NCI-H1436 treated with DMSO at 0.1 percent for 48 hours (cell line): ENCODE measurements at regions not wholly inside any gene's neighbourhood (a gene's known extent, or its start where the extent isn't known, plus 50 kb on each side); places are given as distances from the start of the nearest gene placed in this dataset.

Experiments
- DNase-seq: peaks from one replicate; lab custom pipeline; 2025; lab: John Stamatoyannopoulos, UW

DNA sequence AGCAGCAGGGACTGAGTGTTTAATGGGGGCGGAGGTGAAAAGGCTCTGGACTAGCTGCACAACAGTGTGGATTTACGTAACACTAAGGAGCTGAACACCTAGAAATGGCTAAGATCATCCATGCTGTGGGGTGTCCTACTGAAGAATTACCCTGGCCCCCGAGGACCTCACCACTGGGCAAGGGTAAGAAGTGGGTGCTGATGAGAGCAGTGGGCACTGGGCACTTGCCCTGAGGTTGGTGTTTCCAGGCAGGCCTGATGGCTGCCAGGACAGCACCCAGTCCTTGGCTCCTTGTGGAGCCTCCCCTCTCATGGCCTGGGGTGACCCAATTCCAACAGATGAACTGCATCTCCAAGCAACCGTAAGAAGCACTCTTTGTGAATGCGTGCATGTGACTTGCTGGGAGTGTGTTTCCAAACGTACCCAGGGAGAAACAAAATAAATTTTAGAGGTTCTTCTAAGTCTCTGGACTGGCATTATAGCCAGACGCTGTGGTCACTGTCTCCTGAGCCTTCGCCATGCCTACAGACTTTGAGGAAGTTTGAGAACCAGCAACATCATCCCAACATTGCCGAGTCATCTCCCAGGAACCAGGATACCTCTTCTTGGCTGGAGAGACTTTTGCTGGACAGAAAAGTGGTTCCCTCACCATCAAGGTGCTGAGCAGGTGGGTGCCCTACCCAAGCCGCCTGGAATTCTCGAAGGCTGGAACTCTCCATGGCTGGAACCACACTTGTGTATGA, 245.9 kb downstream of the ERMARD start:
- no peak for DNase-seq

- no peak for DNase-seq
These were observed 245.1 kb downstream of the ERMARD start for GRCh38 chr6:169996378-169997051.

DNA sequence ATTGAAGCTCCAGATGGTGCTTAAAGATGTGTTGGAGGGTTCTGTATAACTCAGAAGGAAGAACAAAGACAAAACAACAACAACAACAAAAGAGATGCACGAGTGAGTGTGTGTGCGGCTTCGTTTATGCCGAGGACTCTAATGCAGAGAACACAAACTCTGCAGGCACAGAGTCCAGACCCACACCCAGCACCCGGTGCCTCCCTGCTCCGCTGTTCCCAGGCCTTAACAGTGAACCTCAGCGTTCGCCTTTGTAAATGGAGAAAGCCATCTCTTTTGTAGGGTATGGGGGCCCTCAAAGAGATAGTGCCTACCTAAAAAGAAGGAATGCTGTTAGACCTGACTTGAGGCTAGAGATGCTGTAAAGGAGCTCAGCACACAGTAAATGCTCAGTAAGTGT, 243.3 kb downstream of the ERMARD start:
- no peak for DNase-seq

DNA sequence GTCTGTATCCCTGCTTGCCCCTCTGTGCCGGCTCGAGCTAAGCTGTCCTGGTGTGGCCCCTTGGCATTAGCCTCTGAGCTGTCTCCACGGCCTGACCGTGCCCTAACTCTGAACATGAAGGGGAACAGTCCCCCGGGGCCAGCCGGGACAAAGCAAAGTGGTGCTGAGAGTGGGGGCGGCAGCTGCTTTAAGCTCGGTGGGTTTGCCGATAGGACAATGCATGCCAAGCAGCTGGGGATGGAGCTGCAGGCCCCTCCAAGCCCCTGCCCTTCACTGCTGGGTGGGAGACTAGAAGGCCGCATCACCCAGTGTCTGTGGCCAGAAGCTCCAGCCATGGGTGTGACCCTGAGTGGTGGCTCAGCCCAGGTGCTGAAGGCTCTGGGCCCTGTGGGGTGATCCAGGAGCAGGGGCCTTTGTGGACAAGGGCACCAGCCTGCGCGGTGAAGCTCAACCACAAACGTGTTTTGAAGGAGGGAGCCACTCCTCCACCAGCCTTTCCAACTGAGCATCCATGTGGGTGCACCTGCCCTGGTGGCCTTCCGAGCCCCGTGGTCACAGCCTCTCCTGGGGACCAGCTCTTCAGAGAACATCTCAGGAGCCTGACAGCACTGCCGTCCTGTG, 242.5 kb downstream of the ERMARD start:
- DNase-seq = no peak

DNA sequence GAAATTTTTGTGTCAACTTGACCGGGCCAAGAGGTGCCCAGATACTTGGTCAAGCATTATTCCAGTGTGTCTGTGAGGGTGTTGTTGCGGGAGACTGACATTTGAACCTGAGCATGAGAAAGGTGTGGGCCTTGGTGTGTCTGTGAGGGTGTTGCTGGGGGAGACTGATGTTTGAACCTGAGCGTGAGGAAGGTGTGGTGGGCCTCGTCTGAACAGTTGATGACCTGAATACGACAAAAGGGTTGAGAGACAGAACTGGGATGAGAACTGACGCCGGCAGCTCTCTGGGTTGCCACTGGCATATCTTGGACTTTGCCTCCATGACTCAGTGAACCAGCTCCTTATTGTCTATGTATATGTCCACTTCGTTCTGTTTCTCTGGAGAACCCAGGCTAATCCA, 240.5 kb downstream of the ERMARD start:
- no peak for DNase-seq

DNA sequence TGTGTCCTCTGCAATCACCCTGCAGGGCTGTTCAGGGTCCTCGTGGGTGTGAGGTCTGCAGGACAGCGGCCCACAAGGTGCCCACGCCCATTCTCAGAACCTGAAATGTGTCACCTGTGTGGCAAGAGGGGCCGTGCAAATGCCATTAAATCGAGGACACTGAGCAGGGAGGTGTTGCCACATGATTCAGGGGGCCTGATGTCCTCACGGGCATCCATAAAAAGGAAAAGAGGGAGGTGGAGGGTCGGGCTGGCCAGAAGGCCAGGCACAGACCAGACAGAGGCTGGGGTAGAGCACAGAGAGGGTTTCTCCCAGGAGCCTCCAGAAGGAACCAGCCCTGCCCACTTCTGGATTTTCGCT, 239.6 kb downstream of the ERMARD start:
- no peak for DNase-seq

DNA sequence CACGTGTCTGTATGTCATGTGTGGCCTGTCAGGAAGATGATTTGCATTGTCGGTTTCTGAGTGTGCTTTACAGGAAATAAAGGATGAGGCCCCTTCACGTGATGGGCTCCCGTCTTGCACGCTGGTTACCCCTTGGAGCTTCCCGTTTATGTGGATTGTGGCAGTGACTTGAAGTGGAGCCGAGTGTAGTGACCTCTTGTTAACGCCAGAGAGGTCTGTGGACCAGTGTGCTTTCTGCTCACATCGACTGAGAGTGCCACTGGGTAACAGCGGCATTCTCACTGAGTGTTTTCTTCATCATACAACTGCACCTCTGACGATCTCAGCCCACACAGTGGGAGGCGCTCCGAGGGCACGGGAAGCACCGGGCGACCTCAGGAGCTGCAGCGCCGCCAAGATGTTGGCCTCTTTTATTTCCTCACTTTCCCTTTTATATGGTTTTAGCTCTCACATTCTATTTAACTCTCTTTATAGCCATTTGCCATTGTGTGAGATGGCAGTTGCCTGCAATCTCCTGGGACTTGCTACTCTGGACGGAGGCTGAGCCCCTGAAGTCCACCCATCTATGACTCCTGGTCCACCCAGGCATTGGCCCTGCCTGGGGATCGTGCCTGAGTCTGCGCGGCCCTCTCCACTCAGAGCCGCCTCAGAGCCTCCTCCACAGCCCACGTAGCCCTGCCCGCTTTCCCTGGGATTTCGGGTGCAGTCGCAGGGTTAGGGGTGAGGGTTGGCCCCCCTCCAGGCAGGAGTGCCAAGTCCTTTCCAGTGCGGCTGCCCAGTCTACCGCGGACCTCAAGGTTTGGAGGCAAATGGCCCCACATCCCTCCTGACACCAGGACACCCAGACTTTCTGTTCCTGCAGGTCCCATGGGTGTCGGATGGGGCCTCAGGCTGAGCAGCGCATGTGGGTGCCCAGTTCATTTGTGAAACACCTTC, 238.9 kb downstream of the ERMARD start:
- no peak for DNase-seq

- DNase-seq = no peak
These were observed 238.2 kb downstream of the ERMARD start for GRCh38 chr6:169989594-169989993.

- no peak for DNase-seq
These were observed 237.5 kb downstream of the ERMARD start for GRCh38 chr6:169988769-169989550.

GRCh38 chr6:169986848-169987498, 235.6 kb downstream of the ERMARD start:
- DNase-seq = no peak

- DNase-seq = no peak
These were observed 234.9 kb downstream of the ERMARD start for GRCh38 chr6:169986171-169986847.

DNA sequence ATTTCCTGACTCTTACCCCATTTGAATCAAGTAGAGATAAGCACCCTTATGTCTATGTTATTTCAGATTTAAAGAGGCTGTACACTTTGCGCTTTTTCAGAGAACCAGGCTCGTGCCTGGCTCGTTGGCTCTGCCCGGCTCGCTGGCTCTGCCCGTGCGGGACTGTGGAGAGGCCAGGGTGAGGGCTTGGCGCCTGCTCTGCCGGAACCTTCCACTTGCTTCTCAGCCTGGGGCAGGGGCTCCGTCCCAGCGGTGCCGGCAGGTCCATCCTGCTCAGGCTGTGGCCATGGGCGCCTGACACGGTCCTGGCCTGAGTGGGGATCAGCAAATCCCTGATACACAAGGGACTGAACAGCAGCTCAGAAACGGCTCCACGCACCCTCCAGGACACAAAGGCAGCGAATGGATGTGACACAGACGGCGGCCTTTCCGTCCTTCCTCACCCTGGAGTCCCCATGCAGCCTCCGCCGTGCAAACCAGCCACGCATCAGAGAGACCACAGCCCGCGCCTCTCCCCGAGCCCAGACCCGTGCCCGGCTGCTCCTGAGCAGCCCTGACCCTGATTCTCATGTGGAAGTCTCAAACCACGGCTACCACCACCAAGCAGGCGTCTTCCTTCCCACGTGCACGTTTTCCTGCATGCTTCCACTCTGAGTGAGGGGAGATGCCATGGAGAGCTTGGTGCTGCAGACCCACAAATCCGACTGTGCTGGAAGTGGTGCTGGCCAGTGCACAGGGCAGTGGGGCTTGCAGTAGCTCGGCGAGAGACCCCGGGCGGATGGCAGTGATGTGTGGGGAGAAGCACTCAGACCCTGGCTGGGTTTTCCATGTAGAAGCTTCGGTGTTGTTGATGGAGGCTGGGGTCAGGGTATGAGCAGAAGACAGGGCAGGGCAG, 233.9 kb downstream of the ERMARD start:
- DNase-seq = no peak

- no peak for DNase-seq
These were observed 233.0 kb downstream of the ERMARD start for GRCh38 chr6:169984181-169985120.

GRCh38 chr6:169983651-169984050, 232.2 kb downstream of the ERMARD start:
- DNase-seq = no peak

GRCh38 chr6:169982461-169983386, 231.3 kb downstream of the ERMARD start:
- DNase-seq = no peak

DNA sequence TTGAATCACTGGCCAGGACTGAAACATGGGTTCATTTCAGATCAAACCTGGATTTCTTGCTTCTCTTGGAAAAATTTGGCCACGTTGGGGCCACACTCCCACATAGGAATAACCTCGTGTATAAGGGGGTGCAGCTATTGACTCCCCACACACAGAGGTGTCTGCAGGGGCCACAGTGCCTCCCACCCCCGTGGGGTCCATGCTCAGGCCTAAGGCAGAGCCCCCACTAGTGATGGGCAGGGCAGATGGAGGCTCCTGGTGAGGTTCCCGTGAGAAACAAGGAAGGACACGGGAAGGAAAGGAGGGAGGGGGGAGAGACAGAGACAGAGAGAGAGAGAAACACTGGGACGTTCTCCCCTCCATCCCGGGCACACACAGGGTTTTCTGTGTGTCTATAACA, 230.5 kb downstream of the ERMARD start:
- DNase-seq = no peak

GRCh38 chr6:169981568-169981967, 230.1 kb downstream of the ERMARD start:
- DNase-seq = no peak
